Esophagus muscularis mucosa (tissue), 4 donors: ENCODE measurements at regions not wholly inside any gene's neighbourhood (a gene's known extent, or its start where the extent isn't known, plus 50 kb on each side); places are given as distances from the start of the nearest gene placed in this dataset.

Experiments
- DNase-seq: peaks from one replicate; pipeline ENCODE4 v3.0.0-alpha.2; 2017; ENCODE audit errors: extremely low spot score
- H3K27ac ChIP-seq, 4 donors: fragments of 200-600 bp; sonication (generic); replicated peaks in 1 of 4; 1 replicate in 3 of 4; 2 replicates in 1 of 4; pipeline ENCODE4 v1.5.1; 2016 to 2019; ENCODE audit warnings: mild to moderate bottlenecking in 1 of 4
- H3K27me3 ChIP-seq, 4 donors: fragments of 200-600 bp; sonication (generic); one replicate each; pipeline versions ENCODE4 v1.5.1 to v1.6.0; 2016 to 2019
- H3K36me3 ChIP-seq, 4 donors: fragments of 200-600 bp; sonication (generic); one replicate each; pipeline ENCODE4 v1.5.1; 2016 to 2019
- H3K4me1 ChIP-seq, 4 donors: fragments of 200-600 bp; sonication (generic); one replicate each; pipeline ENCODE4 v1.5.1; 2016 to 2019
- H3K4me3 ChIP-seq, 4 donors: fragments of 200-600 bp; sonication (generic); 1 replicate in 2 of 4; 2 replicates in 2 of 4; pipeline ENCODE4 v1.5.1; 2016 to 2019; ENCODE audit warnings: mild to moderate bottlenecking in 4 of 4, moderate library complexity in 1 of 4
- H3K9me3 ChIP-seq, 4 donors: fragments of 200-600 bp; sonication (generic); 1 replicate in 3 of 4; 2 replicates in 1 of 4; pipeline ENCODE4 v1.5.1; 2016 to 2019
- CTCF ChIP-seq, 3 experiments: fragments of 200-600 bp in 2 of 3; fragments of 450-650 bp in 1 of 3; sonication (generic) in 2 of 3; IDR thresholded peaks; one replicate each; pipeline ENCODE4 v1.5.1; 2017 to 2019; ENCODE audit warnings: antibody characterized with exemption in 3 of 3, mild to moderate bottlenecking in 2 of 3, moderate library complexity in 1 of 3
- EP300 ChIP-seq: sonication (generic); formaldehyde crosslinking; IDR thresholded peaks from one replicate; pipeline ENCODE4 v1.6.1; 2017; ENCODE audit warnings: antibody characterized with exemption
- POLR2A ChIP-seq: fragments of 450-650 bp; IDR thresholded peaks from one replicate; pipeline ENCODE4 v1.6.1; 2017; ENCODE audit warnings: antibody characterized with exemption, moderate library complexity, mild to moderate bottlenecking, low read depth
- POLR2AphosphoS5 ChIP-seq, 2 donors: sonication (generic); formaldehyde crosslinking; IDR thresholded peaks; one replicate each; pipeline ENCODE4 v1.6.1; 2017; ENCODE audit warnings: antibody characterized with exemption in 2 of 2
- WGBS: methylation state at CpG from one replicate; pipeline ENCODE4 v1.1.5; 2018; 5-methylcytosine and 5-hydroxymethylcytosine counted together
- intact Hi-C: fragments of 100-400 bp; cut with DNase I; formaldehyde crosslinking; loops from one replicate; pipeline ENCODE4 v1.15.1; 2023

DNA sequence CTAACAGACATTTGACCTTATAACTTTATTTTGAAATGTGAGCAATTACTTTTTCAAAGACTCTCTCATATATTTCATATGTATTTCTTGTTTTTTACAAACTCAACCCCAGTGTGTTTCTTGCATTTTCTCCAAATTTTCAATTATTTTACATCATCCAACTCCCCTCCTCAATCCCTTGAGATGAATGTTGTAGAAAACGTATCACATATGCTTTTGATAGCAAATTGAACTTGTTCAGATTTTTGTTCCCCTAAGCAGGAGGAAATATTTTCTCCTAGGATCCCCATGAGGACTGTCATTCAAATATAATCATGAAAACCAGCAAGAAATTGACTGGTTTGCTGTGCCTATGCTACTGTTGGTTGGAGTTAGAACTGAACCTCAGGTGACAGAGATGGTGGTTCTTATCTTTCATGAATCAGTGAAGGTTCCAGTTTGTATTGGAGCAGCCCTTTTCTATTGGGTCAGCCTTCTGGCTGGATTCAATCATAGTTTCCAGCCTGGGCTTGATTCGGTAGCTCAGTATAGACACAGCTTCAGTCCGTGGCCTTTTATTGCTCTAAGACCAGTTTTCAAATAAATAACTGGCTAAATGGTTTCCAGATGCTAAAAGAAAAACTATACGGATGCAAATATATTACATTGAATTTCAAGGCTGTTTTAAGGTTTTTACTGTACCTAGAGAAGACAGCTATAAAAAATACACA lies 591.0 kb downstream of the EPHA4 start:
- no peaks in the 10 kb centered on the region for H3K4me1 ChIP-seq
- no peak overlapping the region for H3K4me3 ChIP-seq
- TF ChIP-seq POLR2AphosphoS5 (IDR thresholded peaks at IDR 0.05) = no peak
- no peak for TF ChIP-seq EP300
- no peak for TF ChIP-seq CTCF (IDR thresholded peaks at IDR 0.05)
- TF ChIP-seq POLR2A = no peak
- intact Hi-C loops = no loop called here
- WGBS = 77% methylated on average over 4 of the region's 4 CpGs
- peaks cover 0 to 4% (median 0%) of the 10 kb centered on the region in 4 donors for H3K27me3 ChIP-seq
- no peak for DNase-seq
- H3K36me3 ChIP-seq = no peaks in the 10 kb centered on the region
- H3K27ac ChIP-seq = no peak overlapping the region
- H3K9me3 ChIP-seq = peaks cover 0 to 14% (median 4%) of the 10 kb centered on the region in 4 donors

DNA sequence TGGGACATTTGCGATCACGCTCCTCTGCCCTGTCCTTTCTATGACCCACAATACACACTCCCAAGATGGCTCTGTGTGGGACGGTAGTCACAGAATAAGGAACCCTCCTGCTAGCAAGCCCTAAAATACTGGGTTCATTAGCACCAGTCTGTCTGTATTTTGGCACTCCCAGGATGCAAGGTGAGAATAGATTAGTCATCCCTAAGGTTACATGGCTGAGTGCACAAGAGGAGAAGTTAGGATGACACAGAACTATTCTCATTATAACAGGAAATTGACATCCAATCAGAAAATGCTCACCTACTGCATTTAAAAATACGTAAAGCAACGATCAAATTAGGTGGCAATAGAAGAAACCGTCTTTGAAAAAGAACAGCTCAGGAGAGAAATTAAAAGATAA lies 590.2 kb downstream of the EPHA4 start:
- no peaks in the 10 kb centered on the region for H3K4me1 ChIP-seq
- 83% methylated on average over 6 of the region's 6 CpGs for WGBS
- no peak for DNase-seq
- H3K4me3 ChIP-seq = no peak overlapping the region
- intact Hi-C loops = no loop called here
- H3K27me3 ChIP-seq = peaks cover 0 to 4% (median 0%) of the 10 kb centered on the region in 4 donors
- TF ChIP-seq EP300 = no peak
- no peak for TF ChIP-seq POLR2AphosphoS5 (IDR thresholded peaks at IDR 0.05)
- no peak for TF ChIP-seq CTCF (IDR thresholded peaks at IDR 0.05)
- no peak for TF ChIP-seq POLR2A
- H3K9me3 ChIP-seq = peaks cover 0 to 14% (median 4%) of the 10 kb centered on the region in 4 donors
- H3K36me3 ChIP-seq = no peaks in the 10 kb centered on the region
- H3K27ac ChIP-seq = no peak overlapping the region

DNA sequence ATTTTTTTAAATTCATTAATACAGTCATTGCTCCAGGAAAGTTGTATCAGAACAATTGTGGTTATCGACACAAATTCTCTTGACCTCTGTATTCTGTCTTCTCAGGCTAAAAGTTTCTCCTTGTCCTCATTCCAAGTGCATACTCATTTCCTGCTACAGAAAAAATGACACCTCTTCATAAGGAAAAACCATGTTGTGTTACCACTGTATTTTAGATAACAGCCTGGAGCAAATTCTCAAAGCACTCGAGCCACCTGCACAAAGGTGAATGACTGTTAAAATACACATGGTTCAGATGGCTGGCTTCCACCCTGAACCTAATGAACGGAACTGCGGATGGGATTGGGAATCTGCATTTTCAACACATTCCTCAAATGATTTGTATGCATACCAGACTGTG lies 586.5 kb downstream of the EPHA4 start:
- H3K9me3 ChIP-seq = peaks cover 0 to 2% (median 0%) of the 10 kb centered on the region in 4 donors
- intact Hi-C loops = no loop called here
- no peaks in the 10 kb centered on the region for H3K4me1 ChIP-seq
- H3K36me3 ChIP-seq = no peaks in the 10 kb centered on the region
- 88% methylated on average over 4 of the region's 4 CpGs for WGBS
- H3K27ac ChIP-seq = no peak overlapping the region
- no peak for DNase-seq
- H3K27me3 ChIP-seq = peaks cover 0 to 4% (median 0%) of the 10 kb centered on the region in 4 donors
- TF ChIP-seq POLR2A (no peak), EP300 (no peak)
- H3K4me3 ChIP-seq = no peak overlapping the region

DNA sequence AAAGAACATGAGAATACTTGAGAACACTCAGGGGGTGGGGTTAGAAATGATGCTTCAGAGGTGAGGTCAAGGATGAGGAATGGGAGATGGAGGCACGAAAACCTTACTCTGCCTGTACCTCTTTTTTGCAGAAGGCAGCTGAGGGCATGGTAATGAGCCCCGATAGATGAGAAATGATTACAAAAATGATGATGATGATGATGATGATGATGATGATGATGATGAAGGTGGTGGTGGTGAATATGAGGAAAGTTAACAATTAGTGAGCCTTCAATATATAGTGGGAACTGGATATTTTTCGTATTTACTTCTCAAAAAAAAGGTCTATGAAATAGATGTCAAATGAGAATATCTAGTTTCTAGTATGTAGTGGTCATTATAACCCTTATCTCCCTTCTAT lies 584.3 kb downstream of the EPHA4 start:
- Histone ChIP-seq H3K36me3 (no peaks in the 10 kb centered on the region), H3K4me3 (no peak overlapping the region), H3K9me3 (no peaks in the 10 kb centered on the region), H3K27me3 (no peaks in the 10 kb centered on the region), H3K4me1 (no peaks in the 10 kb centered on the region), H3K27ac (no peak overlapping the region)
- intact Hi-C loops = no loop called here
- no peak for DNase-seq
- WGBS = 92% methylated on average over 3 of the region's 3 CpGs
- no peak for TF ChIP-seq POLR2A
- no peak for TF ChIP-seq CTCF (IDR thresholded peaks at IDR 0.05)
- TF ChIP-seq POLR2AphosphoS5 (IDR thresholded peaks at IDR 0.05) = no peak
- no peak for TF ChIP-seq EP300

GRCh38 chr2:220991972-220992371 lies 580.1 kb downstream of the EPHA4 start:
- Histone ChIP-seq H3K27ac (no peak overlapping the region), H3K27me3 (no peaks in the 10 kb centered on the region), H3K4me1 (peaks cover 0 to 9% (median 3%) of the 10 kb centered on the region in 4 donors), H3K36me3 (no peaks in the 10 kb centered on the region), H3K9me3 (no peaks in the 10 kb centered on the region), H3K4me3 (no peak overlapping the region)
- intact Hi-C loops = no loop called here
- DNase-seq = no peak
- TF ChIP-seq POLR2AphosphoS5 (IDR thresholded peaks at IDR 0.05) = no peak
- TF ChIP-seq CTCF (IDR thresholded peaks at IDR 0.05) = no peak
- TF ChIP-seq EP300 = no peak
- TF ChIP-seq POLR2A = no peak
